Activated CD4-positive, alpha-beta T cell treated with anti-CD3 and anti-CD28 coated beads for 36 hours (primary cell): ENCODE measurements at regions not wholly inside any gene's neighbourhood (a gene's known extent, or its start where the extent isn't known, plus 50 kb on each side); places are given as distances from the start of the nearest gene placed in this dataset.
"Not testable (repeated sequence)": the region's sequence is repeated elsewhere in the genome, so short reads cannot be mapped to it uniquely, and the experiment has no call there.

Experiments
- ATAC-seq: fragments of 200-7000 bp; cut with Tn5 transposase; one replicate; pipeline ENCODE4 v1.10.0; 2021; ENCODE audit warnings: mild to moderate bottlenecking, moderate library complexity
- CTCF ChIA-PET: fragments of 350-600 bp; sonication (Branson Sonifier 250); formaldehyde crosslinking; loops from one replicate; lab custom pipeline; 2021; ENCODE audit warnings: antibody characterized with exemption; lab: Charles Lee
- POLR2A ChIA-PET: fragments of 350-600 bp; sonication (Branson Sonifier 250); formaldehyde crosslinking; loops from one replicate; lab custom pipeline; 2021; ENCODE audit warnings: antibody characterized with exemption, inconsistent platforms; lab: Charles Lee
- DNase-seq: peaks from one replicate; pipeline ENCODE4 v3.0.0-alpha.2; 2020
- H3K27ac Mint-ChIP-seq: one replicate; pipeline ENCODE4 v1.8.0; 2021; ENCODE audit warnings: mixed read lengths
- H3K27me3 Mint-ChIP-seq: one replicate; pipeline ENCODE4 v1.8.0; 2021; ENCODE audit warnings: mixed read lengths
- H3K36me3 Mint-ChIP-seq: one replicate; pipeline ENCODE4 v1.8.0; 2021; ENCODE audit warnings: low read depth, mixed read lengths
- H3K4me1 Mint-ChIP-seq: one replicate; pipeline ENCODE4 v1.8.0; 2021; ENCODE audit warnings: mixed read lengths
- H3K4me3 Mint-ChIP-seq: one replicate; pipeline ENCODE4 v1.8.0; 2021; ENCODE audit warnings: mild to moderate bottlenecking, moderate library complexity, mixed read lengths
- H3K9me3 Mint-ChIP-seq: one replicate; pipeline ENCODE4 v1.8.0; 2021; ENCODE audit warnings: low read depth, mixed read lengths
- intact Hi-C, 2 experiments: fragments of 100-400 bp; cut with DNase I in 1 of 2; cut with micrococcal nuclease in 1 of 2; formaldehyde crosslinking; loops; one replicate each; pipeline versions ENCODE4 v1.14.2 to v1.15.1; 2022 to 2024; cut with DNase I, micrococcal nuclease

GRCh38 chr14:88986146-88986841 is 161.8 kb downstream of the TTC8 start:
- Mint-ChIP-seq H3K27ac (no peak overlapping the region), H3K9me3 (peaks cover 5% of the 10 kb centered on the region), H3K36me3 (no peaks in the 10 kb centered on the region), H3K4me1 (no peaks in the 10 kb centered on the region), H3K27me3 (peaks cover under 1% of the 10 kb centered on the region), H3K4me3 (no peak overlapping the region)
- DNase-seq (no peak), ATAC-seq (no peak)
- CTCF ChIA-PET, result no interaction called here
- POLR2A ChIA-PET, result no interaction called here
- intact Hi-C loops, result no loop called here

GRCh38 chr14:88986908-88987307 is 162.5 kb downstream of the TTC8 start:
- H3K36me3 Mint-ChIP-seq, CTCF ChIA-PET, H3K27ac Mint-ChIP-seq, H3K27me3 Mint-ChIP-seq, intact Hi-C loops, DNase-seq, H3K9me3 Mint-ChIP-seq, POLR2A ChIA-PET, H3K4me3 Mint-ChIP-seq, ATAC-seq, H3K4me1 Mint-ChIP-seq: not testable (repeated sequence)

- H3K4me1 Mint-ChIP-seq, result no peaks in the 10 kb centered on the region
- H3K36me3 Mint-ChIP-seq, result no peaks in the 10 kb centered on the region
- peaks cover 5% of the 10 kb centered on the region for H3K9me3 Mint-ChIP-seq
- ATAC-seq (no peak), DNase-seq (no peak)
- no peak overlapping the region for H3K27ac Mint-ChIP-seq
- H3K4me3 Mint-ChIP-seq, result no peak overlapping the region
- POLR2A ChIA-PET, result no interaction called here
- intact Hi-C loops, result no loop called here
- peaks cover 5% of the 10 kb centered on the region for H3K27me3 Mint-ChIP-seq
- CTCF ChIA-PET, result no interaction called here
Observed at GRCh38 chr14:88987516-88987915, 163.1 kb downstream of the TTC8 start.

- ATAC-seq (no peak), DNase-seq (no peak)
- Mint-ChIP-seq H3K36me3 (no peaks in the 10 kb centered on the region), H3K4me1 (no peaks in the 10 kb centered on the region), H3K9me3 (peaks cover 5% of the 10 kb centered on the region), H3K27ac (no peak overlapping the region), H3K27me3 (peaks cover 7% of the 10 kb centered on the region), H3K4me3 (no peak overlapping the region)
- ChIA-PET POLR2A (no interaction called here), CTCF (no interaction called here)
- intact Hi-C loops, result no loop called here
Observed at GRCh38 chr14:88989911-88990310, 165.5 kb downstream of the TTC8 start.

- Mint-ChIP-seq H3K27me3 (peaks cover 9% of the 10 kb centered on the region), H3K27ac (no peak overlapping the region), H3K9me3 (peaks cover 3% of the 10 kb centered on the region), H3K4me1 (no peaks in the 10 kb centered on the region), H3K36me3 (no peaks in the 10 kb centered on the region), H3K4me3 (no peak overlapping the region)
- intact Hi-C loops, result no loop called here
- POLR2A ChIA-PET, result no interaction called here
- CTCF ChIA-PET, result no interaction called here
- no peak for ATAC-seq
- no peak for DNase-seq
Observed at GRCh38 chr14:88990856-88991255, 166.4 kb downstream of the TTC8 start.

- CTCF ChIA-PET, result interaction anchor here (0.6 kb wide), 1 partner anchor 60 kb away, joined by 3 read pairs; no protein-coding TSS in a partner anchor
- intact Hi-C loops, result no loop called here
- DNase-seq (no peak), ATAC-seq (no peak)
- POLR2A ChIA-PET, result no interaction called here
- H3K4me1 Mint-ChIP-seq, result no peaks in the 10 kb centered on the region
- H3K4me3 Mint-ChIP-seq, result no peak overlapping the region
- H3K27me3 Mint-ChIP-seq, result peaks cover 9% of the 10 kb centered on the region
- H3K9me3 Mint-ChIP-seq, result no peaks in the 10 kb centered on the region
- no peaks in the 10 kb centered on the region for H3K36me3 Mint-ChIP-seq
- no peak overlapping the region for H3K27ac Mint-ChIP-seq
Observed at GRCh38 chr14:88992011-88992410, 167.6 kb downstream of the TTC8 start.

GRCh38 chr14:88993946-88994345 is 169.5 kb downstream of the TTC8 start:
- intact Hi-C loops, result no loop called here
- Mint-ChIP-seq H3K36me3 (no peaks in the 10 kb centered on the region), H3K4me3 (no peak overlapping the region), H3K9me3 (no peaks in the 10 kb centered on the region), H3K27me3 (peaks cover 15% of the 10 kb centered on the region), H3K4me1 (no peaks in the 10 kb centered on the region), H3K27ac (no peak overlapping the region)
- CTCF ChIA-PET, result no interaction called here
- ATAC-seq, result no peak
- POLR2A ChIA-PET, result no interaction called here
- no peak for DNase-seq

- POLR2A ChIA-PET, result no interaction called here
- CTCF ChIA-PET, result no interaction called here
- no peaks in the 10 kb centered on the region for H3K36me3 Mint-ChIP-seq
- no peaks in the 10 kb centered on the region for H3K9me3 Mint-ChIP-seq
- H3K4me1 Mint-ChIP-seq, result no peaks in the 10 kb centered on the region
- ATAC-seq (no peak), DNase-seq (no peak)
- intact Hi-C loops, result no loop called here
- no peak overlapping the region for H3K4me3 Mint-ChIP-seq
- H3K27ac Mint-ChIP-seq, result no peak overlapping the region
- peaks cover 17% of the 10 kb centered on the region for H3K27me3 Mint-ChIP-seq
Observed at GRCh38 chr14:88995437-88996198, 171.2 kb downstream of the TTC8 start.

GRCh38 chr14:88998027-88998426 is 173.6 kb downstream of the TTC8 start:
- H3K36me3 Mint-ChIP-seq, result no peaks in the 10 kb centered on the region
- intact Hi-C loops, result no loop called here
- H3K4me3 Mint-ChIP-seq, result no peak overlapping the region
- no peaks in the 10 kb centered on the region for H3K9me3 Mint-ChIP-seq
- no peak overlapping the region for H3K27ac Mint-ChIP-seq
- no peak for DNase-seq
- ChIA-PET CTCF (no interaction called here), POLR2A (no interaction called here)
- peaks cover 2% of the 10 kb centered on the region for H3K4me1 Mint-ChIP-seq
- ATAC-seq, result no peak
- peaks cover 15% of the 10 kb centered on the region for H3K27me3 Mint-ChIP-seq

GRCh38 chr14:88999137-88999536 is 174.7 kb downstream of the TTC8 start:
- intact Hi-C loops, result no loop called here
- Mint-ChIP-seq H3K4me1 (peaks cover 2% of the 10 kb centered on the region), H3K27ac (no peak overlapping the region), H3K9me3 (no peaks in the 10 kb centered on the region), H3K36me3 (no peaks in the 10 kb centered on the region), H3K4me3 (no peak overlapping the region), H3K27me3 (peaks cover 14% of the 10 kb centered on the region)
- ChIA-PET CTCF (interaction anchor here (0.7 kb wide), 1 partner anchor 28 kb away, joined by 3 read pairs; no protein-coding TSS in a partner anchor), POLR2A (no interaction called here)
- ATAC-seq (no peak), DNase-seq (no peak)

- ATAC-seq, result peak; percentile 83
- no peak overlapping the region for H3K27ac Mint-ChIP-seq
- POLR2A ChIA-PET, result no interaction called here
- H3K36me3 Mint-ChIP-seq, result no peaks in the 10 kb centered on the region
- intact Hi-C loops, result no loop called here
- peaks cover 14% of the 10 kb centered on the region for H3K27me3 Mint-ChIP-seq
- no peaks in the 10 kb centered on the region for H3K9me3 Mint-ChIP-seq
- no peak overlapping the region for H3K4me3 Mint-ChIP-seq
- peaks cover 2% of the 10 kb centered on the region for H3K4me1 Mint-ChIP-seq
- CTCF ChIA-PET, result no interaction called here
- peak; percentile 62 for DNase-seq
Observed at GRCh38 chr14:89000007-89000942, 175.8 kb downstream of the TTC8 start.
